ENCODE measurements at regions not wholly inside any gene's neighbourhood (a gene's known extent, or its start where the extent isn't known, plus 50 kb on each side); places are given as distances from the start of the nearest gene placed in this dataset.
"Not testable (repeated sequence)": the region's sequence is repeated elsewhere in the genome, so short reads cannot be mapped to it uniquely, and the experiment has no call there.

DNA sequence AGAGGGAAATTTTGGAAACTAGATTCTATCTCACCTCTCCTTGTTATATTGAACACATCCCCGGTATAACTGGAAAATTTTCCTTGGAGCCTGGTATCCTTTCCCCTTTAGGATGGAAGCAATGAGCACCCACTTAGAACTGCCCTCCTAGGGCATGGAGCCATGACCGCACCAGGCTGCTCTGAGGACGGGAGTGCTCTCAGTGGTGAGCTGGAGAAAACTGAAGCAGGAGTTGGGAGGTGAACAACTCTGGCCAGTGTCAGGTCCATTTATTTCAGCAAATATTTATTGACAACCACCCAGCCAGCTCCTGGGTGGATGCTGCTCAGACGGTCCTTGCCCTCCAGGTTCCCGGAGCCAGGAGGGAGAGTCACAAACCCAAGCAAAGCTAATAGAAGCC, 278.1 kb downstream of the WDR11 start:
- no peak overlapping the region for H3K27ac Mint-ChIP-seq
- no peaks in the 10 kb centered on the region for H3K36me3 Mint-ChIP-seq
- CTCF ChIA-PET, result no interaction called here
- H3K4me1 Mint-ChIP-seq, result no peaks in the 10 kb centered on the region
- H3K27me3 Mint-ChIP-seq, result no peaks in the 10 kb centered on the region
- H3K9me3 Mint-ChIP-seq, result peaks cover 12% of the 10 kb centered on the region
- H3K4me3 Mint-ChIP-seq, result no peak overlapping the region
- no peak for DNase-seq

DNA sequence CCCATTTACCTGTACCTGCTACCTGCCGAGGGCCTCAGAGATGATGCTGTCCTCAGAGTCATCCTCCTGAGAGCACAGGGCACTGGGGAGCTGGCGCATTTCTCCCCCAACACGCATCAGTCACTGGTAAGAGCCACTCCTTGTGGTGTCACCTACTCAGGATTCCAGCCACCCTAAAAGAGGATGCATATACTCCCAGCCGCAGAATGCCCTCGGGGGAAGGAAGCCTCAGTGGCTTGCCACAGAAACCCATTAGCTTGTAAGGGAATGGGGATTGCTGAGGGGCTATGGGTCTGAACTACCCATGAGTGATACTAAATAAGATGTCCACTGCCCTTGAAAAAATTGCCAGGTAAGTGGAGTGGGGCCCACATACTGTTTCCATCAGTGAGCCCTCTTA, 279.2 kb downstream of the WDR11 start:
- H3K27me3 Mint-ChIP-seq, result no peaks in the 10 kb centered on the region
- H3K27ac Mint-ChIP-seq, result no peak overlapping the region
- no peaks in the 10 kb centered on the region for H3K36me3 Mint-ChIP-seq
- CTCF ChIA-PET, result no interaction called here
- peaks cover 15% of the 10 kb centered on the region for H3K9me3 Mint-ChIP-seq
- no peak overlapping the region for H3K4me3 Mint-ChIP-seq
- H3K4me1 Mint-ChIP-seq, result no peaks in the 10 kb centered on the region
- no peak for DNase-seq

DNA sequence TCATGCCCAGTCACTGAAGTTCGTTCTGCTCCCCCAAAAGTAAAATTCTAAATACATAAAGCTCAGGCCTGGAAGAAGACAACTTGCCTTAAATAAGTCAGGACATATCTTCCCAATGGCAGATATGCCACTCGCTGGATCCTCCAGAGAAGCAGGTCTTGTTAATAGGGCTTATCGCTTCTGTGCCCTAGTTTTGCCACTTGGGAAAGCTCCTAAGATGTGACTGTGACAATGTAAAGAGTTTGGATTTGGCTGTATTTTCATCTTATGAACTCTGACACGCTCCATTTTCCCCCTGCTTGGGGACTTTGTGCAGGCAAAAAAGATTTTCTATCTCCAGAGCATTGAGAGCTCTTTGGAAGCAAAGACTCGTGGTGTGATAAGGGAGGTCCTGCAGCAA, 279.9 kb downstream of the WDR11 start:
- no peaks in the 10 kb centered on the region for H3K27me3 Mint-ChIP-seq
- CTCF ChIA-PET, result no interaction called here
- DNase-seq, result no peak
- H3K36me3 Mint-ChIP-seq, result no peaks in the 10 kb centered on the region
- no peak overlapping the region for H3K27ac Mint-ChIP-seq
- H3K4me1 Mint-ChIP-seq, result no peaks in the 10 kb centered on the region
- no peak overlapping the region for H3K4me3 Mint-ChIP-seq
- H3K9me3 Mint-ChIP-seq, result peaks cover 15% of the 10 kb centered on the region

DNA sequence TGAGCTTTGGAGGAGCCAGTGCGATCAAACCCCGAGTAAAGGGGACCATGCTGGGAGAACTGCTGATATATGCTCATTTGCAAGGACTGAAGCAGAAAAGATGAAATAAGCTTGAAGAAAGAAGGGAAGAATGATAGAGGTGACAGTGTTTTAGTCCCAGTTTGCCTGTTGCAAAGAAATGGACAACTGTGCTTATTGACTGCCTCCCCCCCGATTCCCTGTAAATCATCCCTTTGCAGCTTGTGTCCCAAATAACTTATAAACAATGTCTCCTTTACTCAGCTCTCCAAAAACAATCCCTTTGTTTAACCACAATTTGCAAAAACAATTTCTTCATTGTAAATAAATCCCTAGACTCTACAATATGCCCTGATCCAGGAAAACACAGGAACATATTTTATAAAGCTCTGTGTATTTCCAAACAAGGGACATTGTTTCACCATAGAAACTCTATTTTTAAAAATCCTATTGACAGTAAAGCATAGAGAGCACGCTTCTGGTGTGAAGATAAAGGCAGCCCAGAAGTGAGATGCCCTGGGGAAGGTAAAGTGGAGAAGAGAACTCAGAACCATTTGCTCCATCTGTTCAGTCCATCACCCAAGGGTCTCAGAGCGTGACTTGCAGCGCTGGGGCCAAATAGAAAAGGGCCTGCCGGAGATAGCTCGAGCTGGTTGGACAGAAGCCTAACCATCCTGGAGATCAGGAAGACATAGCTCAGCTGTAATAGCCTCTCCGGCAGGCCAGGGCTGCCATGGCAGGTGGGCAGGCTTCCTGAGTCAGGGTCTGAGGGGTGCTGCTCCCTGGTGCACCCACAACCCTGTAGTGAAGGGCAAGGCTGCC, 280.5 kb downstream of the WDR11 start:
- CTCF ChIA-PET, result no interaction called here
- H3K36me3 Mint-ChIP-seq, result no peaks in the 10 kb centered on the region
- H3K27ac Mint-ChIP-seq, result no peak overlapping the region
- DNase-seq, result no peak
- H3K4me1 Mint-ChIP-seq, result no peaks in the 10 kb centered on the region
- H3K27me3 Mint-ChIP-seq, result no peaks in the 10 kb centered on the region
- no peak overlapping the region for H3K4me3 Mint-ChIP-seq
- peaks cover 12% of the 10 kb centered on the region for H3K9me3 Mint-ChIP-seq

DNA sequence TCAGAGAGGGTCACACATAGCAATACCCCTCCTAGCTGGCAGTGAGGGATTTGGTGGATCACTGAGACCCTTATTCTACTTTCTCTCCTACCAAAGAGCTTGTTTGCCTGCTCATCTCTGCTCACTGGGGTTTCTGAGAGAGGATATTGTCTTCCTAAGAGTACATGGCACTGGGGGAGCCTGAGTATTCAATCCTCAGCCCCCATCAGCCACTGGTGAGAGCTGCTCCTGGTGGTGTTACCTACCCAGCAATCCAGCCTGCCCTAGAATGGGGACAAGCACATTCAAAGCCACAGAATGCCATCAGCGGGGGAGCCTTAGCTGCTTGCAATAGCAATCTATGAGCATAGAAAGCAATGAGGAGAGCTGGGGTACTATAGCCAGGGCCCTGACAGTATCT, 281.1 kb downstream of the WDR11 start:
- Mint-ChIP-seq H3K27me3 (no peaks in the 10 kb centered on the region), H3K9me3 (peaks cover 12% of the 10 kb centered on the region), H3K4me3 (no peak overlapping the region), H3K36me3 (no peaks in the 10 kb centered on the region), H3K4me1 (no peaks in the 10 kb centered on the region), H3K27ac (no peak overlapping the region)
- DNase-seq, result no peak
- CTCF ChIA-PET, result no interaction called here

DNA sequence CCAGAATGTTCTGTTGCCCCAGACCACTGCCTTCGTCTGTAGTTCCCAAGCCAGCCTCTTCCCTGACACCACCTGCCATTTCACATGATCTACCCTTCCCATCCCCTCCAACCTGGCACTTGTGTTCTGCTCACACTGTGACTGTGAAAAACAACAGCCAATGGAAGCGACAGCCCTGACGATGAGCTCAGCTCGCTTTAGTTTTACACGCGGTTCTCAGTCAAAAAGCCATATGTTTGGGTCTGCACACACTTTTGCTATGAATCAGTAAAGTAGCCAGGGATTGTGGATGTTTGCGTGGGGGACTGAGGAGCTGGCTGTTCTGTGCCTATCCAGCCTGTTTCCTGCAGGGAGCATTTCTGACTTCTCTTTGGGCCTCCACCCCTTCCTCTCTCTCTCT, 282.7 kb downstream of the WDR11 start:
- Mint-ChIP-seq H3K27me3 (no peaks in the 10 kb centered on the region), H3K9me3 (peaks cover 3% of the 10 kb centered on the region), H3K4me1 (no peaks in the 10 kb centered on the region), H3K36me3 (no peaks in the 10 kb centered on the region), H3K27ac (no peak overlapping the region), H3K4me3 (no peak overlapping the region)
- no peak for DNase-seq
- CTCF ChIA-PET, result no interaction called here

DNA sequence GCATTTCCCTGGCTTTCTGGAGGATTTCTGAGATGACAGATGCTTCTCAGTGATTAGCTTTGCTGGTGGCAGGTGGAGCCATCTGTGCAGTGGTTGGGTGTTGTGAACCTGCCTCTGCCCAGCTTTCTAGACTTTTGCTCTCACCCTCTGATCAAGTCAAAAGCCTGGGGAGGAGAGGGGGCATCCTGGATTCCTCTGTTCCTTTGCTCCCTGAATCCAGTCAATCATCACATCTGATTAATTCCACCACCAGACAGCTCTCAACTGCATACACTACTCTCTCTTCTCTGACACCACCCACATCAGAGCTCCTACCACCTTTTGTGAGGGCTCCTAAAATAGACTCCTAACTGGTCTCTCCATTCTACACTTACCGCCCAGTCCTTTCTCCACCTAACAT, 283.5 kb downstream of the WDR11 start:
- Mint-ChIP-seq H3K4me1 (no peaks in the 10 kb centered on the region), H3K4me3 (no peak overlapping the region), H3K9me3 (peaks cover 3% of the 10 kb centered on the region), H3K27me3 (no peaks in the 10 kb centered on the region), H3K27ac (no peak overlapping the region), H3K36me3 (no peaks in the 10 kb centered on the region)
- CTCF ChIA-PET, result no interaction called here
- DNase-seq, result no peak

DNA sequence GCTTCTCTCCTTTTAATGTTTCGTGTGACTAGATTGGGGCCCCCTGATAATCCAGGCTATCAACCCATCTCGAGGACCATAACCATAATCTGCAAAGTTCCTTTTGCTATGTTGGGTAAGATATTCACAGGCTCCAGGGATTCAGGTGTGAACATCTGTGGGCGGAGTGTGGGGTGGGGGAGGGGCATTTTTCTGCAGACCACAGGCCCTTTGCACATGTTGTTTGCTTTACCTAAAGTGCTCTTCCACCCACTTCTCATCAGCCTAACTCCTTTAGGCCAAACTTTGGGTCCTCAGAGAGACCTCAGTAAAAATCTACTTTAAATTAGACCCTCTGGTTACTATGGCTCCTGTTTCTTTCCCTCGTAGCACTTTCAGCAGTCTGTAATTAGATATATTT, 284.4 kb downstream of the WDR11 start:
- CTCF ChIA-PET, result no interaction called here
- Mint-ChIP-seq H3K27ac (no peak overlapping the region), H3K4me1 (no peaks in the 10 kb centered on the region), H3K27me3 (no peaks in the 10 kb centered on the region), H3K4me3 (no peak overlapping the region), H3K9me3 (peaks cover 3% of the 10 kb centered on the region), H3K36me3 (no peaks in the 10 kb centered on the region)
- no peak for DNase-seq

DNA sequence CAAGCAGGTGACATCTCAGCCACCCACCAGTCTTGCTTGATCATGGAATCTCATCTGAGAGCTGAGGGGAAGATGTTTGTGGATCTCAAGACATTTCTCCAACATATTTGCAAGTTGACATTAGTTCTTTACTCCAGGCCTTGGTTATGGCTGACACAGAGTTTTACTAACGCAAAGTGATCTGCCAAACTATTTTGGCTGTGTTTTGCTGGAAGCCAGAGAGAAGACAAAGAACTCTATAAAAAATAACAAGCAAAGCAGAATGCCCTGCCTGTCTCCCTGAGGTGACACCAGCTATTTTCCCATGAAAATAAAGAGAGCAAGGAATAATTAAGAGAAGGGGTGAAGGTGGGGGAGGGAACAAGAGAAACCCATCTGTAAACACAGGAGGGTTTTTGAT, 286.4 kb downstream of the WDR11 start:
- Mint-ChIP-seq H3K27me3 (no peaks in the 10 kb centered on the region), H3K4me1 (no peaks in the 10 kb centered on the region), H3K9me3 (peaks cover 5% of the 10 kb centered on the region), H3K27ac (no peak overlapping the region), H3K4me3 (no peak overlapping the region), H3K36me3 (no peaks in the 10 kb centered on the region)
- no peak for DNase-seq
- CTCF ChIA-PET, result no interaction called here

DNA sequence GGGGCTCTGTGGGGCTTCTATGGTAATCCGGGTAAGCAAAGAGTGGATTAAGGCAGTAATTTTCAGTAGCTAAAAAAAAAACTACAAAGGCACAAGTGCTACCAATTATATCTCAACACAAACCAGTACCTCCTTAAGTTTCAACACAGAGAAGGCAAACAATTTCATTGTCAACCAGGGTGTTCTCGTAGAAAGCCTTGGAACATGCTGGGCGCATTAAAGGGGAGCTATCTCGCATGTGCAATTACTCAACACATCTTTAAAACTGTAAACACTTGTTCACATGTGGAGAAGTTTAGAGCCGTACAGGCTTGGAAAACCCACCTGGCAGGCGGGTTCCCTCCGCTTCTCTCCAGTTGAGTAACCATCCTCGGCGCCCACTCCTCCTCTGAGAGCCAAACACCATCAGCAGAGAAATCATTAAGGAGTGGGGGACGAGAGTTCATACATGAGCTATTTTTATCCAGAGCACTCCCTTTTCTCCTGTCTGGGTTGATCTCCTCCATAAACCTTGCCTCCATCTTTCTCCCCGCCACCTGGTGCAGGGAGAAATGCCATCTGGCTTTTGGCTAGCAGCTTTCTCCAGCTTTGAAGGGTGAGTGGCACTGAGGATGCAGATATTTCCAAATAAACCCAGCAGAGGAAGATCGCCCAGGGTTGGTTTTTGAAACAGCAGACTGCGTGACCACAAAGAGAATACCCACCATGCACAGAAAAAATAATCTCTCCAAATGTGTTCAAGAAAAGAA, 287.1 kb downstream of the WDR11 start:
- CTCF ChIA-PET, result no interaction called here
- no peaks in the 10 kb centered on the region for H3K27me3 Mint-ChIP-seq
- H3K9me3 Mint-ChIP-seq, result peaks cover 9% of the 10 kb centered on the region
- H3K36me3 Mint-ChIP-seq, result no peaks in the 10 kb centered on the region
- DNase-seq, result no peak
- no peaks in the 10 kb centered on the region for H3K4me1 Mint-ChIP-seq
- no peak overlapping the region for H3K4me3 Mint-ChIP-seq
- H3K27ac Mint-ChIP-seq, result no peak overlapping the region

DNA sequence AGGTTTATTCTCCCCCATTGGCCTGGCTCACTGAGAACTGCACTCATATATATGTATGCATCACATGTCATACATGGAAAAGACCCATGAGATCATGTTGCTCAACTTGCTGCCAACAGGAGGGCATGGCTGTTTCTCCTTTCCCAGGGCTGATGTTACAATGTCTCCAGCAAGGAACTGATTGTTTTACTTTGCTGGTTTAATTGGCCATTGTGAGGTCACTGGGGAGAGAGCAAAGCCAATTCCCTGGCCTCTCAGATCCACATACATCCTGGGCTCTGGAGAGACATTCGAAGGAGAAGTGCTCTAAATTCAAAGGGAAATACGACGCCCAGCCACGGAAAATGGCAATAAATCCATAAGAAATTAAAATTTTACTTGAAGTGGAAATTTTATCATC, 287.8 kb downstream of the WDR11 start:
- peaks cover 9% of the 10 kb centered on the region for H3K9me3 Mint-ChIP-seq
- no peaks in the 10 kb centered on the region for H3K36me3 Mint-ChIP-seq
- no peaks in the 10 kb centered on the region for H3K27me3 Mint-ChIP-seq
- DNase-seq, result no peak
- no peak overlapping the region for H3K27ac Mint-ChIP-seq
- H3K4me1 Mint-ChIP-seq, result no peaks in the 10 kb centered on the region
- CTCF ChIA-PET, result no interaction called here
- H3K4me3 Mint-ChIP-seq, result no peak overlapping the region

DNA sequence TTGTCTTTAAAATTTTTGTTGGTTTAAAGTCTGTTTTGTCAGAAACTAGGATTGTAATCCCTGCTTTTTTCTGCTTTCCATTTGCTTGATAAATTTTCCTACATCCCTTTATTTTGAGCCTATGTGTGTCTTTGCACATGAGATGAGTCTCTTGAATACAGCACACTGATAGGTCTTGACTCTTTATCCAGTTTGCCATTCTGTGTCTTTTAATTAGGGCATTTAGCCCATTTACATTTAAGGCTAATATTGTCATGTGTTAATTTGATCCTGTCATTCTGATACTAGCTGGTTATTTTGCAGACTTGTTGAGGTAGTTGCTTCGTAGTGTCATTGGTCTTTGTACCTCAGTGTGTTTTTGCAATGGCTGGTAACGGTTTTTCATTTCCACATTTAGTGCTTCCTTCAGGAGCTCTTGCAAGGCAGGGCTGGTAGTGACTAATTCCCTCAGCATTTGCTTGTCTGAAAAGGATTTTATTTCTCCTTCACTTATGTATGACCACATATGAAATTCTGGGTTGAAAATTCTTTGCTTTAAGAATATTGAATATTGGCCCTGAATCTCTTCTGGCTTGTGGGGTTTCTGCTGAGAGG, 294.7 kb downstream of the WDR11 start:
- peaks cover 19% of the 10 kb centered on the region for H3K9me3 Mint-ChIP-seq
- DNase-seq, H3K27me3 Mint-ChIP-seq, H3K4me3 Mint-ChIP-seq, CTCF ChIA-PET, H3K4me1 Mint-ChIP-seq, H3K36me3 Mint-ChIP-seq, H3K27ac Mint-ChIP-seq: not testable (repeated sequence)

DNA sequence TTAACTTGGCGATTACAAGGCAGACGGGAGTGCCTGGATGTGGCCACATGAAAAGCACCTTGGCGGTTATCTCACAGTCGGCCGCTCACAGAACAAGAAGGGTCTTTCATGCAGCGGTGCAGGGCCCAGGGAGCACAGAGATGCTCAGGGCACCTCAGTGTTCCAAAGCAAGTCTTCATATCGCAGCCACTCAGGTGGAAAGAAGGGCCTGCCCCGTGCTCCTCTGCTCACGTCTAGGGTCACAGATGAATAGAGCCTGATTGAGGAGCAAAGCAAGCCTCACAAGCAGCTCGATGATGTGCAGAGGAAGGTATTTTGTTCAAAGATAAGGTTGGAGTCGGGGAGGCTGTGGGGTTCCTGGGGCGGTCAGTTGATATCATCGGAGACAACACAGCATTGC, 297.8 kb downstream of the WDR11 start:
- CTCF ChIA-PET, result no interaction called here
- Mint-ChIP-seq H3K4me3 (no peak overlapping the region), H3K27me3 (no peaks in the 10 kb centered on the region), H3K4me1 (no peaks in the 10 kb centered on the region), H3K27ac (no peak overlapping the region), H3K9me3 (peaks cover 13% of the 10 kb centered on the region), H3K36me3 (no peaks in the 10 kb centered on the region)
- DNase-seq, result no peak

DNA sequence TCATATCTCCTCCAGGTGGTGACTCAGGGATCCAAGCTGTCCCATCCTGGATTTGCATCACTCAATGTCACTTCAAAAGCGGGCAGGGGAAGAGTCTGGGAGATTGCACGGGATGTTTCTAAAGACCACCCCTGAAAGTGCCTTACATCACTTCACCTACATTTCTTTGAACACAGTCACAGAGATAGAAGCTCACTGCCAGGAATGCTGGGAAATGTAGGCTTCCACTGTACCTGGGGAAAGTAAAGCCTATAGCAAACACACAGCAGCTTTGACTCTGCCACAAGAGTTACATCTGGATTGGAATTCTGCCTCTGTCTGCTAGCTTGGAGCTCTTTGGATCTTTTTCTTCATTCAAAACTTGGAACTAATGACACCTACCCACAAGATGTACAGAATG, 300.9 kb downstream of the WDR11 start:
- Mint-ChIP-seq H3K9me3 (no peaks in the 10 kb centered on the region), H3K27me3 (no peaks in the 10 kb centered on the region), H3K27ac (no peak overlapping the region), H3K4me3 (no peak overlapping the region), H3K4me1 (no peaks in the 10 kb centered on the region), H3K36me3 (no peaks in the 10 kb centered on the region)
- CTCF ChIA-PET, result interaction anchor here (0.6 kb wide), 1 partner anchor 348 kb away, joined by 3 read pairs; no protein-coding TSS in a partner anchor
- no peak for DNase-seq

DNA sequence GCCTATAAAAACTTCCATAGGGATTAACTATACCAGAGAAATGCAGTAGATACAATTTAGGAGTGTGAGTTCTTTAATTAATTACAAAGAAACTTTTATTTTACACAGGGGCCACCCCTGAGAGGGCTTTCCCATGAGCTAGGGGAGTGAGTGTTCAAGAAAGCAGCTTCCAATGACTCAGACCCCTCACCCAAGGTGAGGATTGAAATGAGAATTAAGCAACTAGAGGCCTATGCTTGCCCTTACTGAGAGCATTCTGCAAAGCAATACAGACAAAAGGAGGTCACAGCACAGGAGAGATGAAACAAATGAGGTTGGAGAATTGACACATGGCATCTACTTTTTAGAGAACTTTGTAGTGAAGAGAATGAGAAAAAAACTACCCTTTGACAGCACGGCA, 301.8 kb downstream of the WDR11 start:
- Mint-ChIP-seq H3K36me3 (no peaks in the 10 kb centered on the region), H3K4me3 (no peak overlapping the region), H3K4me1 (no peaks in the 10 kb centered on the region), H3K27me3 (no peaks in the 10 kb centered on the region), H3K27ac (no peak overlapping the region), H3K9me3 (no peaks in the 10 kb centered on the region)
- no peak for DNase-seq
- CTCF ChIA-PET, result no interaction called here

Measured in activated naive CD4-positive, alpha-beta T cell treated with anti-CD3 and anti-CD28 coated beads, Interleukin-2, amount 10 ng/mL, durations not matched to agents 7 days and 5 days (primary cell).